ENCODE measurements at regions not wholly inside any gene's neighbourhood (a gene's known extent, or its start where the extent isn't known, plus 50 kb on each side); places are given as distances from the start of the nearest gene placed in this dataset.

- ATAC-seq, result no peak
- Mint-ChIP-seq H3K4me3 (no peak overlapping the region), H3K4me1 (no peaks in the 10 kb centered on the region), H3K9me3 (peaks cover 3% of the 10 kb centered on the region), H3K27ac (no peak overlapping the region), H3K36me3 (no peaks in the 10 kb centered on the region), H3K27me3 (peaks cover 36% of the 10 kb centered on the region)
These were observed 366.2 kb upstream of the TNRC6C start for GRCh38 chr17:77592106-77592865.

GRCh38 chr17:77593081-77593480 is 365.4 kb upstream of the TNRC6C start:
- Mint-ChIP-seq H3K27me3 (peaks cover 36% of the 10 kb centered on the region), H3K36me3 (no peaks in the 10 kb centered on the region), H3K4me1 (no peaks in the 10 kb centered on the region), H3K27ac (no peak overlapping the region), H3K9me3 (no peaks in the 10 kb centered on the region), H3K4me3 (no peak overlapping the region)
- no peak for ATAC-seq

- Mint-ChIP-seq H3K4me1 (no peaks in the 10 kb centered on the region), H3K27me3 (peaks cover 36% of the 10 kb centered on the region), H3K4me3 (no peak overlapping the region), H3K9me3 (no peaks in the 10 kb centered on the region), H3K36me3 (no peaks in the 10 kb centered on the region), H3K27ac (no peak overlapping the region)
- ATAC-seq, result peak; percentile 6
These were observed 363.9 kb upstream of the TNRC6C start for GRCh38 chr17:77594416-77595209.

- no peaks in the 10 kb centered on the region for H3K36me3 Mint-ChIP-seq
- H3K27ac Mint-ChIP-seq, result no peak overlapping the region
- no peaks in the 10 kb centered on the region for H3K4me1 Mint-ChIP-seq
- peaks cover 37% of the 10 kb centered on the region for H3K27me3 Mint-ChIP-seq
- H3K4me3 Mint-ChIP-seq, result no peak overlapping the region
- H3K9me3 Mint-ChIP-seq, result no peaks in the 10 kb centered on the region
- ATAC-seq, result no peak
These were observed 361.7 kb upstream of the TNRC6C start for GRCh38 chr17:77596491-77597417.

- H3K4me1 Mint-ChIP-seq, result no peaks in the 10 kb centered on the region
- H3K27me3 Mint-ChIP-seq, result peaks cover 33% of the 10 kb centered on the region
- no peak for ATAC-seq
- H3K4me3 Mint-ChIP-seq, result no peak overlapping the region
- H3K27ac Mint-ChIP-seq, result no peak overlapping the region
- no peaks in the 10 kb centered on the region for H3K36me3 Mint-ChIP-seq
- H3K9me3 Mint-ChIP-seq, result no peaks in the 10 kb centered on the region
These were observed 360.9 kb upstream of the TNRC6C start for GRCh38 chr17:77597418-77598240.

- H3K4me3 Mint-ChIP-seq, result no peak overlapping the region
- ATAC-seq, result no peak
- H3K4me1 Mint-ChIP-seq, result no peaks in the 10 kb centered on the region
- no peak overlapping the region for H3K27ac Mint-ChIP-seq
- no peaks in the 10 kb centered on the region for H3K9me3 Mint-ChIP-seq
- H3K27me3 Mint-ChIP-seq, result peaks cover 31% of the 10 kb centered on the region
- no peaks in the 10 kb centered on the region for H3K36me3 Mint-ChIP-seq
These were observed 360.3 kb upstream of the TNRC6C start for GRCh38 chr17:77598241-77598620.

GRCh38 chr17:77599699-77600098 is 358.8 kb upstream of the TNRC6C start:
- H3K9me3 Mint-ChIP-seq, result no peaks in the 10 kb centered on the region
- no peak overlapping the region for H3K27ac Mint-ChIP-seq
- no peaks in the 10 kb centered on the region for H3K36me3 Mint-ChIP-seq
- H3K4me1 Mint-ChIP-seq, result no peaks in the 10 kb centered on the region
- peaks cover 31% of the 10 kb centered on the region for H3K27me3 Mint-ChIP-seq
- ATAC-seq, result no peak
- H3K4me3 Mint-ChIP-seq, result no peak overlapping the region

- H3K9me3 Mint-ChIP-seq, result no peaks in the 10 kb centered on the region
- peaks cover 31% of the 10 kb centered on the region for H3K27me3 Mint-ChIP-seq
- H3K4me3 Mint-ChIP-seq, result no peak overlapping the region
- no peak for ATAC-seq
- no peaks in the 10 kb centered on the region for H3K36me3 Mint-ChIP-seq
- no peaks in the 10 kb centered on the region for H3K4me1 Mint-ChIP-seq
- no peak overlapping the region for H3K27ac Mint-ChIP-seq
These were observed 358.2 kb upstream of the TNRC6C start for GRCh38 chr17:77600346-77600745.

- Mint-ChIP-seq H3K27me3 (peaks cover 21% of the 10 kb centered on the region), H3K36me3 (no peaks in the 10 kb centered on the region), H3K4me1 (no peaks in the 10 kb centered on the region), H3K9me3 (no peaks in the 10 kb centered on the region), H3K27ac (no peak overlapping the region), H3K4me3 (no peak overlapping the region)
- ATAC-seq, result no peak
These were observed 357.2 kb upstream of the TNRC6C start for GRCh38 chr17:77601054-77601979.

GRCh38 chr17:77602062-77602746 is 356.3 kb upstream of the TNRC6C start:
- Mint-ChIP-seq H3K9me3 (no peaks in the 10 kb centered on the region), H3K27ac (no peak overlapping the region)

GRCh38 chr17:77602883-77603640 is 355.4 kb upstream of the TNRC6C start:
- peak; percentile 21 for ATAC-seq
- no peaks in the 10 kb centered on the region for H3K4me1 Mint-ChIP-seq
- no peak overlapping the region for H3K4me3 Mint-ChIP-seq
- peaks cover 17% of the 10 kb centered on the region for H3K27me3 Mint-ChIP-seq
- H3K36me3 Mint-ChIP-seq, result no peaks in the 10 kb centered on the region
- H3K9me3 Mint-ChIP-seq, result no peaks in the 10 kb centered on the region
- H3K27ac Mint-ChIP-seq, result no peak overlapping the region

More at GRCh38 chr17:77602062-77602746, 356.3 kb upstream of the TNRC6C start:
- Mint-ChIP-seq H3K4me3 (no peak overlapping the region), H3K4me1 (no peaks in the 10 kb centered on the region), H3K36me3 (no peaks in the 10 kb centered on the region), H3K27me3 (peaks cover 17% of the 10 kb centered on the region)
- ATAC-seq, result no peak

GRCh38 chr17:77604301-77604972 is 354.1 kb upstream of the TNRC6C start:
- Mint-ChIP-seq H3K27me3 (peaks cover 17% of the 10 kb centered on the region), H3K27ac (no peak overlapping the region), H3K4me3 (no peak overlapping the region), H3K9me3 (peaks cover 5% of the 10 kb centered on the region), H3K4me1 (peaks cover 4% of the 10 kb centered on the region), H3K36me3 (no peaks in the 10 kb centered on the region)
- ATAC-seq, result no peak
